ENCODE measurements at regions not wholly inside any gene's neighbourhood (a gene's known extent, or its start where the extent isn't known, plus 50 kb on each side); places are given as distances from the start of the nearest gene placed in this dataset.

- TF ChIP-seq GATA2 (IDR thresholded peaks at IDR 0.05; ENCODE audit: low read depth, low read length) (peak; percentile 63), GATA3 (IDR thresholded peaks at IDR 0.05; ENCODE audit: low read depth, low read length) (no peak)
These were observed 155.2 kb downstream of the RFC3 start for GRCh38 chr13:33973194-33973593.

Data from SH-SY5Y (cell line).